HL-60 (cell line): ENCODE measurements at regions not wholly inside any gene's neighbourhood (a gene's known extent, or its start where the extent isn't known, plus 50 kb on each side); places are given as distances from the start of the nearest gene placed in this dataset.

Source experiments
- CTCF ChIP-seq: IDR thresholded peaks from one replicate; pipeline ENCODE4 v1.5.1; 2011; ENCODE audit warnings: low read length, control low read depth, inconsistent platforms; ENCODE audit not compliant: insufficient read depth
- POLR2AphosphoS5 ChIP-seq: IDR thresholded peaks from 2 replicates; pipeline ENCODE4 v1.6.1; 2012; ENCODE audit warnings: low read depth

- TF ChIP-seq CTCF (no peak), POLR2AphosphoS5 (no peak)
Observed at GRCh38 chr1:2953688-2954285, 67.5 kb upstream of the ACTRT2 start.
